GM21723 (cell line): ENCODE measurements at regions not wholly inside any gene's neighbourhood (a gene's known extent, or its start where the extent isn't known, plus 50 kb on each side); places are given as distances from the start of the nearest gene placed in this dataset.

Source experiments
- ATAC-seq: cut with Tn5 transposase; IDR thresholded peaks from one replicate; pipeline ENCODE4 v1.9.1; 2021; ENCODE audit warnings: mild to moderate bottlenecking, moderate library complexity; ENCODE audit not compliant: unreplicated experiment

DNA sequence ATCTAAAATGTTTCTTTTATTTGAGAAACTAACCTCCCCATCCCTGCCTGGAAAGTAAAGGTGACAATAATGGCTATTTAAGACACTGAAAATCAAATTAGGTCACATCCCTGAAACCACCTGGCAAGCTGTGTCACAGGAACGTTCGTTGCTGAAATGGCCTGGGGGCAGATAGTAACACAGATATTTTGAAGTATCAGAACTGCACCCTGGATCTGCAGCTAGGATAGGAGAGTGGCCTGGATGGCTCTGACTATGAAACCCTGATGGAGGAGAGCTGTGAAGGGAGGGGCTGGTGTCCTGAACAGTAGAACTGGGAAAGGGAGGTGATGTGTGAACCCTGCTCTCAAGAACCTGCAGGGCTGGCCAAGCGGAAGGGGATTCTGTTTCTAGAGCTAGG is 648.3 kb upstream of the CFAP20DC start:
- ATAC-seq = no peak

DNA sequence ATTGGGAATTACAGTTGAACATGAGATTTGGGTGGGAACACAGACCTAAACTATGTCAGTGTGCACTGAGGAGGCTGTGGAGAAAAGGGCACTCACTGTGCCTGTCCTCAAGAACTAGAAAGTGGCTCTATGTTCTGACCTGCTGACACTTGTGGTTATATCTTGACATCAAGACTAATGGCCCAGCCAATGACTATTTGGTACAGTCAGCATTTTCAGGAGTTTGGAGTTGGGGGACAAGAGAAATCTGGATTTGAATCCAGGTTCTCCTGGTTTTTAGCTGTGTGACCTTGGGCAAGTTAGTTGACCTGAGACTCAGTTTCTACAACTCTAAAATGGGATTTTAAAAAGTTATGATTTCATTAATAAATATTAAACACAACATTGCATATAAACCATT is 647.0 kb upstream of the CFAP20DC start:
- no peak for ATAC-seq

DNA sequence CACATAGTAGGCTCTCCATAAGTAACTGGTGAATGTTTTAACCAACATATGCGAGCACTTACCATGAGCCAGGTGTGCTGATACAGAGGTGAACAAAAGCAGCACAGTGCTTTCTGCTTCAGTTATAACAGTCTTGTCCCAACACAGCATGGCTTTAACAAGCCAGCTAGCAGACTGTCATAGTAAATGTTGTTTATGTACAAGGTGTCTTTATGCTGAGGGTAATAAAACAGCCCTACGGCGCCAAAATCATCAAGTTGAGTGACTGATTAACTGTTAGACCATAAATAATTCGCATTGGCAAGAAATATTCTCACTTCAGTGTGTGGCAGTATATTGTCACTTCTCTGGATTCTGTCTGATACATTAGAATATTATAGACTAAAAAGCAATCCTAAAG is 646.0 kb upstream of the CFAP20DC start:
- ATAC-seq = no peak

DNA sequence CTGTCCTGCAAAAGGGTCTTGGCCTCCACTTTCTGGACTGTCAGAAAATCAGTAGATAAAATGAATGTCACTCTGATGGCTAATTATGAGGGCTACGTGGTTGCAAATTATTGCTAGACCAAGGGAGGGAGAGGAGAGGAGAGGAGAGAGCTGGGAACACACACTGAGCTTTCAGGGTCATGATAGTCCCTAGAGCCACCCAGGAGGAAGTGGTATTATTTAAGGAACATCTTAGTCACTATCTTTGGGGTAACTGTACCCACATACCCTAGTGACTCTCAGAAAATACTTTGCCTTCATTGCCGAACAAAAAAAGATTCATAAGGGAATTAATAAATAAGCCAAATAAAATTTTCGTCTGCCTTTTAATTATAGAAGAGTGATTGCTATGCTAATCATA is 642.3 kb upstream of the CFAP20DC start:
- no peak for ATAC-seq

DNA sequence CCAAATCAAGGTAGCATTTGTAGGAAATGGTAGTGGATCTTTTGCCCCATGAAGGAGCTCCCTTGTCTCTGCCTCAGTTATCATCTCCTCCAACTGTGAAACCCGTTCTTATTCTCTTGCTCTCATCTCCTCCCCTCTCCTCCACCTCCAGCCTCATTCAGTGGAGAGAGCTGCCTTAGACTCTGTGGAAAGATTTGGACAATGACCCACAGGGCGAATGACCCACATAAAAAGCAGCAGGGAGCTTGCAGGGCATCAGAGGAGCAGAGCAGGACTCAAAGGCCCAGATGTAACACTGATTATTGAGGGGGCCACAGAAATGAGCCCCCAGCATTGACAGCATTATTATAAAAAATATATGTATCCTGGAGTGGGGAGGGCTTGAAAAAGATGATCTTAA is 641.1 kb upstream of the CFAP20DC start:
- ATAC-seq = no peak

DNA sequence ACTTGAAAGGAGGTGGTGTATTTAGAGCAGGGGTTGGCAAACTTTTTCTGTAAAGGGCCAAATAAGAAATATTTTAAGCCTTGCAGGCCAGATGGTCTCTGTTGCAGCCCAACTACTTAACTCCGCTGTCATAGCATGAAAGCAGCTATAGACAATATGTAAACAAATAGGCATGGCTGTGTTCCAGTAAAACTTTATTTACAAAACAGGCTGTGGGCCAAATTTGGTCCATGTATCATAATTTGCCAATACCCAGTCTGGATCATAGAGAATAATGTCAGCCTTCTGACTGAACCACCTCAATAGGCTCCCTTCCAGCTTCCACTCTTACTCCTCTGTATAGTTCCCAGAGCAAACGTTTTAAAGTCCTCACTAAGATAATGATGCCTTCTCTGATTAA is 638.8 kb upstream of the CFAP20DC start:
- ATAC-seq = no peak

DNA sequence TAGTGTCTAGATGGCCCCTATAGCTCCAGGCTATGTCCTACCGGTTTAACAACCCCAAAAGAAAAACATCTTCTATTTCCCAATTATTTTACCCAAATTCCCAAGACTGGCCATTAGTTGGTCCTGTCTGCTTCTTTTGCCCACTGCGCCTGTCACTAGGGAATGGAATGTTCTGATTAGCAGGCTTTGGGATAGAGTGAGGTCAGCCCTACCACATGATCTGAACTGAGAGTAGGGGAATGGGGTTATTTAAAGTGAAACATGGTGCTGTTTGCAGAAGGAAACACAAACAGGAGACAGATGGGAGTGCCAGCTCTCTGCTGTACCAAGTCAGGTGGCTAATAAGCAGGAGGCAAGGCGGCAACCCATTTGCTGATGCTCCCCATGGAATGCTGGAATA is 635.6 kb upstream of the CFAP20DC start:
- ATAC-seq = no peak

DNA sequence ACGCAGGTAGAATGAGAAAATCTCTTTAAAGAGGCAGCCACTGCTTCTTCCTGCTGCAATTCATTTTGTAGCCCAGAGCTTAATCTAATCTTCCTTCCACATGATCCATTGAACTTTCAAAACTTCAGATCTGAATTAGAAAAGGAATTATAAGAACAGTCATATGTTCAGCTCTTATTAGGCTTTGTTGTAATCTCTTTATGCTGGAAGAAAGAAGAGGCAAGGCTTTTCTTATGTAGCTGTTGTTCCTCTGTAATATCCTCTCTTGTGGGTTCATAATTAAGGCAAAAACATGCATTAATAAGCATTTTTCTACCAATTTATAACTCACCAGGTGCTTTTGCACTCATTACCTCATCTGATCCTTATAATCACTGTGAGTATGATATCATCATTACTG is 634.9 kb upstream of the CFAP20DC start:
- ATAC-seq = no peak

DNA sequence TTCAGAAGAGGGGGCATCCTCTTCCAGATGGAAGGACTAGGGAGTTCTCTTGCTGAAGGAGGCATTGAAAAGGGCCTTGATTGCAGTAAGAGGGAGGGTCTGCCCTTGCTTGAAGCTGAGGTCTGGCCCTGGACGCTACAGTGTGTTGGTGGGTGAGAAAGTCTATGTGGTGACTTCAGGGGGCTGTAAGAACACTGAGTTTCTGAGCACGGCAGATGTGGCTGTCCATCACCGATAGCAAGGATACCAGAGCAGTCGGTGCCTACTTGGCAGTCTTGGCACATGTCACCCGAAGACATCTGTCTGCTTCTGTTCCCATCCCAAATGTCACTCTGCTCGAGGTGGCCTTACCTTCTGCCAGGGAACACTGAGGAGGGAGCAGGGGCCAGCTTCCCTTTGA is 631.1 kb upstream of the CFAP20DC start:
- ATAC-seq = no peak

DNA sequence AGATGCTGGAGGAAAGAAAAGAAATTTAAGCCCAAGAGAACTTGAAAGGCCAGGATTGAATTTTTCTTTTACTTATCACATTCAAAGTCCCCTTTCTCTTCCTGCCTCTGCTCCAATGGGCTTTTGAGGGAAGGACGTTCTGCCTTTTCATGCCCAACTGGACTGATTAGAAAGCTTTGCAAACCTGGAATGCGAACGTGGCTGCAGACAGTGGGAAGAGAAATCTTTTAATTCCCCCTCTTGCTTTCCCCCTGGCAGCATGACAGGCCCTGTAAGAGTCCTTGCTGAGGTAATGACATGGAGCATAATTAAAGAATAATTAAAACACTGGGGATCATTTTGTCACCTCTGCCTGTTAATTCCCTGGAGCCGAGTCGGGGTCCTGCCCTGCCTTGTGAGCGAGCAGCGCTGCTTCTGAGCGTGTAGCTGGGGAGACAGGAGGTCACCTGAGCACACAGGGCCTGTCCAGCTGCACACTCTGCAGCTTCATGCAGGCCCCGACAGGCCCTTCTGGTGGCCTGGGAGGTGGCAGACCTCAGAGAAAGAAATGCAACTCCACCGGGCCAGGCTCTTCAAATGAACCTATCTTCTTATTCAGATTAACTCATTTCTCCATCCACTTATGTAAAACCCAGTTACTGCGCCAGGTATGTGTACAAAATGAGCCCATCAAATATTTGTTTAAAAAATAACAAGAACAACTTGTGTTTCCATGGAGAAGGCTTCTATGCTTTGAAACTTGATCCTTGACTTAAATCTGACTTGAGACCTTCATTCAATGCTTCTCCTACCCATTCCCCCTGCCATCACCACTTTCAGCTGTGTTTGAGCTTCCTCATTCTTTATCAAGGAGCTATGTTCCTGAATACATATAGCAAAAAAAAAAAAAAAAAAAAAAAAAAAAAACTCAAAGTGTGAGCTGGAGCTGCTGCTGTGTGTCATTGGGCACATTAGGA is 628.2 kb upstream of the CFAP20DC start:
- no peak for ATAC-seq

DNA sequence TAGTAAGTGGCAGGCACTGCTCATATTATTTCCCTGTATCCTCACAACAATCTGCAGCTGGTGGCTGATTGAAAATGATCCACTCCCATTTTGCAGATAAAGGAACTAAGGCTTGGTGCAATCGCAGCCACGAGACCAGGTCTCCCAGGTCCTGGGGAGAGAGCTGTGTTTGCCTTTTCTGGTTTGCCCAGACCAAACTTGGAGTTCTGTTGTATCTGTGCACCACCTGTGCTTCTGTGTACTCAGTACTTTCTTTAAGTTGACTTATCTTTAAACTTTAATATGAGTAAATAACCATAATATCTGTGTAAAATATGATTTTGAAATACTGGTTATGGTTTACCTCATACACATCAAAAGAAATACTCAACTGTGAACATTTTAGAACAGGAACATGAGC is 625.7 kb upstream of the CFAP20DC start:
- no peak for ATAC-seq

DNA sequence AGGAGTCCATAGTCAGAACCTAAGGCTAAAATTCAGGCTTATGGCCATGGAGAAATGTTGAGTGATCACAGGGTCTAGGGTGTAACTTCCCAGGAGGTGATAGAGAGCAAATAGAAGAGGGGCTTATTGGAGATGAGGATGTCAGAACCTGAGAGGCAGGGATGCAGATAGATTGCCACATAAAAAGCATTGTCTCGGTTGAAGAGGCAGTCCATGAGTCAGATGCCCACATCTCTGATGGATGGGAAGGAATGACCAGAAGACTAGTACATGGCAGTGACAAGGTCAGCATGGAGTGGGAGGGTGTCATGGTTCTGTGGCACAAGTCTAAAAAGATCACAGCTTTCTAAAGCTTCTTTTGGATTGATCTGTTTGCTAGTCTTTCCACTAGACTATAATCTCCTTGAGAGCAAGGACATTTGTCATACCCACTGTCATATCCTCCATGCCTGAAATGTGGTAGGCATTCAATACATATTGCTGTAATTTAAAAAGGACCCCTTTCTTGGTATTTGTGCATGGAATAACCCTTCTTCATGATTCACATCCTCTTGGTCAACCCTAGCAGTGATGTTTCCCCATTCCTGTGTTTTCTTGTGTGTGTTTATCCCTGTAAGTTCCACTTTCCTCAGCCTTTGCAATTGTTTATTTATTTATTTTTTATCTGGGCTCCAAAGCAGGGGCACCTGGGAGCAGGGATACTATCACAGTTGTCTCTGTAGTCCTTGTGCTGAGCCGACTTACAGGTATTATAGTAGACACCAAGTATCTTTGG is 613.4 kb upstream of the CFAP20DC start:
- no peak for ATAC-seq

DNA sequence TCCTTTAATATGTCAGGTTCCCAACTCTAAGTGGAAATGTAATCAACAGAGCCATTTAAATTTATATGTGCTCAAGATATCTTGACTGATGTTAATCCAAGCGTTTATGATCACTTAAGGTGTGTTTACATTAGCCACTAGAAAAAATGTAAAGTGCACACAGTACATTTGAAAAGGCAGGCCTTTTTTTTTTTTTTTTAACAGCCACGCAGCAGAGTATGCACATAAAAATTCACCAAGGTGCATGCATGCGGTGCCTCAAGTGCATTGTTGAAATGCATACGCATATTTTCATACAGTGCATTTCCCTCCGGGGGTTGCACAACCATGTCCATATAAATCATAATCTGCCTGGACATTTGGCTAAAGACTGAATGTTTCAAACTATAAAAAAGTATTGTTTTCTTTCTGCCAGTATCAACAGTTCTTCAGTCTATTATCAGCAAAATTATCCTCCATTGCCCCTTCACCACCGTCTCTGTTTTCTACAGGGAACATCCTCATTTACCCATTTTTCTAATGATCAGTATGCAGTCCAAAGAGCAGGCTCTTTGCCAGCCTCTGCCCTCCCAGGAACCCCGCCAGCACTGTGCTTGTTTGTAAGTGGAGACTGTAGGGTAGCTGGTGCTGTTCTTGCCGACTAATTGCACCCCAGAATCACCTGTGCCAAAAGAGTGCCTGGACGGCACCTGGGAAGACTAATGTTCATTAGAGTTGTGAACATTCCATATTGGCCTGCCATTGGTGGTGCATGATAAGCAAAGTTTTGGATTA is 611.2 kb upstream of the CFAP20DC start:
- ATAC-seq = no peak

DNA sequence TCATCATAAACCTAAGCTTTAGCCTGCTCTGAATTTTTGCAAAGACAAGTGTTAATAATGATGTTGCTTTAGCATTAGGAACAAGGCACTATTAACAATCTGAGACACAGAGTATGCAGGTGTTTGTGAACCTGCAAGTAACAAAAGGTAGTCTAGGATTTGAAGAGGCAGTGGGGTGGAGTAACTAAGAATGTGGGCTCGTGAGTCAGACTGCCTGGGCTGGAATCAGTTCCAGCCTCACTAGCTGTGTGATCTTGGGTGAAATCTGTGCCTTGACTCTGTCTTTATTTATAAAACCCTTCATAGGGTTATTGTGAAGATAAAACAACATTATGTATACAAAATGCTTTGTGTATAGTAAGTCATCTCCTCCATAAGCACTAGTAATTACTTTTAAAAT is 610.6 kb upstream of the CFAP20DC start:
- ATAC-seq = no peak

DNA sequence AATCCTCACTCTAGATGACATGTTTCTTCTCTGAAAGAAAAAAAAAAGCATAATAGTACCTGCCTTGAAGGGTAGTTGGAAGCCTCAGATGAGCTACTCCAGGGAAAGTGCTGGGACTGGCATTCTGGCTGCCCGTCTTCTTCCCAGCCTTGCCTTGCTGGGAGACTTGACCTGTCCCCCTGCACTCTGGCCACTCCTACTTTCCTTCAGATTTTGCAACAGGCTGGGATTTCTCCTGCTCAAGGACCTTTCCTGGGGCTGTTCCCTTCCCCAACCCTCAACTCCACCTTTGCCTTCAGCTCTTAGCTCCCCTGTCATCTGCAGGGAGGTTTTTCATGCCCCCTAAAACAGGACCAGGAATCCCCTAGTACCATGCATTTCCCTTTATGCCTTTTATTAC is 609.9 kb upstream of the CFAP20DC start:
- no peak for ATAC-seq

DNA sequence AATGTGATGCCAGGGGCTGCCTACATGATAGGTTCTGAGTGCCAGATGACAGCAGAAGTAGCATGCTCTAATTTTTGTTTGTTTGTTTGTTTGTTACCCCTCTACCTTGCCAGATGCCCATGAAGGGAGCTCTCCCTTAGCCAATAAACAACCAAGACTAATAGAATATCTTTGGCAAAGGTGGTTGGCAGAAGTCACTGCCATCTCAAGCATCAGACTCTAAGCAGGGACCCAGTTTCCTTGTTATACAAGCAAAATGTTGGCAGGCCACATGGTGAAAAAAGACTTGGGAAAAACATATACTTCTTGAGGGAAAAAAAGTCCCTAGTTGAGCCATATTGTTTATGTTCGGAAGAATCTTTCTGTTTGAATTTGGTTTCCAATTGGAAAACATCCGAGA is 609.0 kb upstream of the CFAP20DC start:
- no peak for ATAC-seq

DNA sequence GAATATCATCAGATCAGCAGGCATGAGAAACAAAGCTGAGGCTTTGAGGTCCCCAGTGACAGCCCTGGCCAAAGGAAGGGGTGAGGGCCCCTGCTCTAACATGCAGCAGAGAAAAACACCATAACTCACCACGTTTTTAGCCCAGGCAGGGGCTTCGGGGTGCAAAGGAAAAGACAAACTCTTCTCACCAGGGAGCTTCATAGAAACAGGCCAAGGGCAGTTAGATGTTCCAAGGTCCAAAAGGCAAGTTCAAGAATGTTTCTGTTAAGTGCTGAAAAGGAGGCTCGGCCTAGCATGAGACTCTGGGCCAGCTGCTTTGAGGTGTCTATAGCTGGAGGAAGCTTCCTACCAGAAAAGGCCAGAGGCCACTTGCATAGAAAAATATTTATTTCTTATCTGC is 608.4 kb upstream of the CFAP20DC start:
- no peak for ATAC-seq

DNA sequence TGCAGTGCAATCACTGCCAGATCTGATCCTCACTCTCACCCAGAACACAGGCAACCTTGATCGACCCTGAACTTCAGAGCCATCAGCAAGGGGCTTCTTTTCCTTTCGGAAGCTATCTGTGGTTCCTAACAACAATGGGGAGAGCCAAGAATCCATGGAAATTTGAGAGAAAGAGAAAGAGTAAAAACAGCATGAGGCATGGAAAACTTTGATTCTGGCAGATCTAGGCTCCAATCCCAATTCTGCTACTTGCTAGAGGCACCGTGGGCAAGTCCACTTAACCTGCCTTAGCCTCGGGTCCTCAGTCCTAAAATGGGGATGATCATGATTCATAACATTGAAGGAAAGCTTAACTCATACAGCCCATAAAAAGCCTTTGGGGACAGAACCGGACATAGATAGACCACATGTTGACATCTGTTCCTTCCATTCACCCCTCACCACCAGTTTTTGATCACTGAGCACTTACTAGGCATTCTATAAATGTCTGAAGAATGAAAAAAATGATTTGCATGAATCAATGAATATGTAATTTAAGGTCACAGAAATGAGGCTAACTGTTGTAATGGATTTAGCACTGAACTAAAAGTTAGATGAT is 605.7 kb upstream of the CFAP20DC start:
- ATAC-seq = no peak

DNA sequence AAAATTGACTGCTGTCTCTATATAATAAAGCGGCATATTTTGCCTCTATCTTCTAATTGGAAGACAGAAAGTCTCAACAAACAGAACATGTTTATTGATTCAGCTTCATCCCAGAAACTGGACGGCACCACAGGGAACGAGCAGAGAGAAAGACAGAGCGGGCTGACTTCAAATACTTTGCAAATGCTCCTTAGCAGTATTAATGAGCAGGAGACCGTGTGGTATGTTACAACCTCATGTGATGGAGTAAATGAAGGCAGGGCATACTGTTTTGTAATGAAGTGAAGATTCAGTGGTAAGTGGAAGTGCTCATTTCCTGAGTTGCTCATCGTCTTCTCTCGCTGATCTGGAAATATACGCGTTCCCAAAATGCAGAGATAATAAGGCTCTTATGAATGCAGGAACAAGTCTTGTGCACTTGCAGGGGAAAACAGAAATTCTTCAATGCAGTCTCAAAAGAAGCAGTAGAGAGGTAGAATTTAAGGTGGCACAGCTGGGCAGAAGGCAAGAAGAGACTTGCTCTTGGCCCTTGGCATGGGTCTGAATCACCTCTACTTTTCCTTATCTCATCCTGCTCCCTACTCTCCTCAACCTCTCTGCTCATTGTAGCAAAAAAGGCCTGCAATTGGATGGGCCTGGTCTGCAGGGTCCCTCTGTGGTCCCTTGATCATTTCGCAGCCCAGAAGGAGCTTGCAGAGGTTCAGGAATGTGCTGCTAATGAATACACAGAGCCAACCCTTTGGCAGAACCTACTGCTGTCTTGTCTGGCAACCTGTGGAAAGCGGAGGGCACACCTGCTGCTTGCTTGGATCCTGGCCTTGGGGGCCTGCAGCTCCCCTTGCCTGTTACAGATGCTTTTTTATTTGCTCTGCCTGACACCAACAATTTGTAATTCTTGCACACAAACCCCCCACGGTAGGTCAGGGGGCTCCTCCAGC is 604.9 kb upstream of the CFAP20DC start:
- ATAC-seq = no peak

DNA sequence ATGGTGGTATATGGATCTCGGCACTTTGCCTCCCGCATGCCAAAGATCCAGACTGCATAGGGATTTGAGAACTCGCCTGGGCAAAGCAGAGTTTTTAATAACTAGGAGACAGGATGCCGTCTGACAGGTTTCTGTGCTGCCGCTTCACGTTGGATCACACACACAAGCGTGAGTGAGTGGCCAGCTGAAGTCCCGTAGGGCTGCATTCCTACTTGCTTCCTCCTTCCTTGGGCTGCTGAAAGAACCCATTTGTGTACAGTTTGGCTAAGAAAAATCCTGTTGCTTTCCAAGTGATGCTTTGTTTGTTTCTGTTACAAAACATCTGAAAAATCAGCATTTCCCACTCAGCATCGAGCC is 604.3 kb upstream of the CFAP20DC start:
- no peak for ATAC-seq
